ENCODE measurements at regions not wholly inside any gene's neighbourhood (a gene's known extent, or its start where the extent isn't known, plus 50 kb on each side); places are given as distances from the start of the nearest gene placed in this dataset.

- intact Hi-C loops (cut with micrococcal nuclease; ENCODE audit: unreplicated experiment): loop anchor here (5.0 kb wide), 1 partner anchor 112 kb away; no protein-coding TSS in a partner anchor
- BruUV-seq (replicated peaks): no TSS peak
- Histone ChIP-seq H3K4me3 (ENCODE audit: low read depth, low read length, poor library complexity, severe bottlenecking) (no peak overlapping the region), H3K4me1 (ENCODE audit: insufficient read depth, low read length, poor library complexity, severe bottlenecking) (no peaks in the 10 kb centered on the region), H3K9me3 (ENCODE audit: low read depth, low read length, poor library complexity, severe bottlenecking) (no peaks in the 10 kb centered on the region), H3K27me3 (replicated peaks; ENCODE audit: insufficient read depth, low read depth, low read length, poor library complexity) (peaks cover 49% of the 10 kb centered on the region), H3K27ac (ENCODE audit: low read depth, low read length, poor library complexity, severe bottlenecking) (no peak overlapping the region), H3K36me3 (ENCODE audit: insufficient read depth, low read length, poor library complexity, severe bottlenecking) (no peaks in the 10 kb centered on the region)
- TF ChIP-seq CTCF (conservative IDR thresholded peaks at IDR 0.05; ENCODE audit: low read depth, low read length) (no peak), EZH2 (IDR thresholded peaks at IDR 0.05; ENCODE audit: borderline replicate concordance, low read depth, low read length, poor library complexity, severe bottlenecking) (no peak)
- POLR2A ChIA-PET (ENCODE audit: low non-redundant PET): no interaction called here
- DNase-seq (ENCODE audit: low spot score): no peak
- CTCF ChIA-PET: no interaction called here
Observed at GRCh38 chr10:113450046-113450804, 102.6 kb upstream of the HABP2 start.

- no peak for TF ChIP-seq CTCF (conservative IDR thresholded peaks at IDR 0.05; ENCODE audit: low read depth, low read length)
- TF ChIP-seq EZH2 (IDR thresholded peaks at IDR 0.05; ENCODE audit: borderline replicate concordance, low read depth, low read length, poor library complexity, severe bottlenecking): no peak
- Histone ChIP-seq H3K4me3 (ENCODE audit: low read depth, low read length, poor library complexity, severe bottlenecking) (no peak overlapping the region), H3K36me3 (ENCODE audit: insufficient read depth, low read length, poor library complexity, severe bottlenecking) (no peaks in the 10 kb centered on the region), H3K9me3 (ENCODE audit: low read depth, low read length, poor library complexity, severe bottlenecking) (no peaks in the 10 kb centered on the region), H3K4me1 (ENCODE audit: insufficient read depth, low read length, poor library complexity, severe bottlenecking) (no peaks in the 10 kb centered on the region), H3K27ac (ENCODE audit: low read depth, low read length, poor library complexity, severe bottlenecking) (no peak overlapping the region), H3K27me3 (replicated peaks; ENCODE audit: insufficient read depth, low read depth, low read length, poor library complexity) (peaks cover 49% of the 10 kb centered on the region)
- intact Hi-C loops (cut with micrococcal nuclease; ENCODE audit: unreplicated experiment): loop anchor here (5.0 kb wide), 1 partner anchor 111 kb away; no protein-coding TSS in a partner anchor
- no TSS peak for BruUV-seq (replicated peaks)
- CTCF ChIA-PET: no interaction called here
- no peak for DNase-seq (ENCODE audit: low spot score)
- POLR2A ChIA-PET (ENCODE audit: low non-redundant PET): no interaction called here
Observed at GRCh38 chr10:113450906-113451305, 101.9 kb upstream of the HABP2 start.

- ChIA-PET CTCF (interaction anchor here (1.7 kb wide), 1 partner anchor 9 kb away, joined by 9 read pairs; no protein-coding TSS in a partner anchor), POLR2A (ENCODE audit: low non-redundant PET) (no interaction called here)
- peaks cover 44% of the 10 kb centered on the region for H3K27me3 ChIP-seq (replicated peaks; ENCODE audit: insufficient read depth, low read depth, low read length, poor library complexity)
- no peaks in the 10 kb centered on the region for H3K4me1 ChIP-seq (ENCODE audit: insufficient read depth, low read length, poor library complexity, severe bottlenecking)
- H3K9me3 ChIP-seq (ENCODE audit: low read depth, low read length, poor library complexity, severe bottlenecking): no peaks in the 10 kb centered on the region
- H3K27ac ChIP-seq (ENCODE audit: low read depth, low read length, poor library complexity, severe bottlenecking): no peak overlapping the region
- intact Hi-C loops (cut with micrococcal nuclease; ENCODE audit: unreplicated experiment): loop anchor here (5.0 kb wide), 1 partner anchor 110 kb away; no protein-coding TSS in a partner anchor
- no peak for TF ChIP-seq EZH2 (IDR thresholded peaks at IDR 0.05; ENCODE audit: borderline replicate concordance, low read depth, low read length, poor library complexity, severe bottlenecking)
- no peak for TF ChIP-seq CTCF (conservative IDR thresholded peaks at IDR 0.05; ENCODE audit: low read depth, low read length)
- no peaks in the 10 kb centered on the region for H3K36me3 ChIP-seq (ENCODE audit: insufficient read depth, low read length, poor library complexity, severe bottlenecking)
- no peak for DNase-seq (ENCODE audit: low spot score)
- BruUV-seq (replicated peaks): no TSS peak
- H3K4me3 ChIP-seq (ENCODE audit: low read depth, low read length, poor library complexity, severe bottlenecking): no peak overlapping the region
Observed at GRCh38 chr10:113452146-113452845, 100.6 kb upstream of the HABP2 start.
